Stimulated activated CD4-positive, alpha-beta T cell treated with anti-CD3 and anti-CD28 coated beads, Interleukin-1b, Interleukin-23, amount 100 ng/mL, for 1 hour (primary cell): ENCODE measurements at regions not wholly inside any gene's neighbourhood (a gene's known extent, or its start where the extent isn't known, plus 50 kb on each side); places are given as distances from the start of the nearest gene placed in this dataset.
"Not testable (repeated sequence)": the region's sequence is repeated elsewhere in the genome, so short reads cannot be mapped to it uniquely, and the experiment has no call there.

Experiments used
- DNase-seq, 2 donors: peaks; one replicate each; pipeline ENCODE4 v3.0.0-alpha.2; 2020; ENCODE audit warnings: low read depth in 2 of 2

DNA sequence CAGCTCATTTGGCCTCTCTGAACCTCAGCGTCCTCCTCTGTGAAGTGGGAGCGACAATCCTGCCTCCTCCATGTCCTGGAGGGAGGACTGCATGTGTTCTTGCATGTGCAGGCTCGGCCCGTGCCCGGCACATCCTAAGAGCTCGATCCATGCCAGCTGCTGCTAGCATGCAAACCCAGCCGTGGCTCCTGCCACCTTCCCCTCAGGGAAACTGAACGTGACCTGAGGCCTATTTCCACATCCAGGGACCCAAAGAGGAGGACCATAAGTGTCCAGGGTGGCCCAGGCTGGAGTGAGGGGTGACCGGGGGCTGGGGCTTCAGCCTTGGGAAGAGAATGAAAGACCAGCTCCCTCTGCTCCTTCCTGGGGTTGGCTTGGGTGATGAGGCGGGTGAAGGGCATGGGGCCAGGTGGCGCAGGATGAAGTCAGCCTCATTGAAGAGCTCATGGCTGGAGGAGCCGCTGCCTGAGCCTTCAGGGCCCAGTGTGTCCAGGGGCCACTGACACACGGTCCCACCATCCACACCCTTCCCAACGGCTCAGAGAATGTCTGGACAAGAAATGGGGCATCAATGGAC lies 115.7 kb upstream of the AKAP13 start:
- not testable (repeated sequence) for DNase-seq

DNA sequence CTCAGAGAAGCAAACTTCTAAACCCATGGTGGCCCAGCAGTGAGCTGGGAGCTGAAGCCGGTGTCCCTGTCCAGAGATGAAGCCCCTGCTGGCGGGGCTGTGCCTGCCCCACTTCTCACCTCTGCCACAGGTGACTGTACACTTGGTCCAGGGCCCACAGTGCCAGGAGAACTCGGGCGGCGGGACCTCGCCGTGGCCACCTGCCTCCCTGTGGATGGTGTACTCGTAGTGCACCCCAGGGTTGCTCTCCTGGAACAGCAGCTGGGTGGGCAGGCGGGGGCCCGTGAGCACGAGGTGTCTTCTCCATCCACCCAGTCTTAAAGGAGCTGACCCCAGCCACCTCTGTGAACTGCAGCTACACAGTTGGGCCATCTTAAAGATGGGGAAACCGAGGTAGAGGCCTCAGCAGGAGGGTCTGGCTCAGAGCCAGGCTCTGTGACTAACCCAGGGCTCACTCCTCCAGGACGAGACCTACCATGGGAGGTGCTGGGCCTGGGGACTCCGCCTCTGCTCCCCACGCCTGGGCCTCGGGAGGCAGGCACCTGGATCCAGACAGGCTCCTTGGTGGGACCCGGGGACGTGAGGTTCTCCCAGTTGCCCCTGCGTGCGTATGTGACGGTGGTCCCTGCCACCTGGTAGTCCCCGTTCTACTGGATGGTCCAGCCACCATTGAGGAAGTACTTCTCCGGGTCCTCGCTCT lies 113.1 kb upstream of the AKAP13 start:
- not testable (repeated sequence) for DNase-seq

DNA sequence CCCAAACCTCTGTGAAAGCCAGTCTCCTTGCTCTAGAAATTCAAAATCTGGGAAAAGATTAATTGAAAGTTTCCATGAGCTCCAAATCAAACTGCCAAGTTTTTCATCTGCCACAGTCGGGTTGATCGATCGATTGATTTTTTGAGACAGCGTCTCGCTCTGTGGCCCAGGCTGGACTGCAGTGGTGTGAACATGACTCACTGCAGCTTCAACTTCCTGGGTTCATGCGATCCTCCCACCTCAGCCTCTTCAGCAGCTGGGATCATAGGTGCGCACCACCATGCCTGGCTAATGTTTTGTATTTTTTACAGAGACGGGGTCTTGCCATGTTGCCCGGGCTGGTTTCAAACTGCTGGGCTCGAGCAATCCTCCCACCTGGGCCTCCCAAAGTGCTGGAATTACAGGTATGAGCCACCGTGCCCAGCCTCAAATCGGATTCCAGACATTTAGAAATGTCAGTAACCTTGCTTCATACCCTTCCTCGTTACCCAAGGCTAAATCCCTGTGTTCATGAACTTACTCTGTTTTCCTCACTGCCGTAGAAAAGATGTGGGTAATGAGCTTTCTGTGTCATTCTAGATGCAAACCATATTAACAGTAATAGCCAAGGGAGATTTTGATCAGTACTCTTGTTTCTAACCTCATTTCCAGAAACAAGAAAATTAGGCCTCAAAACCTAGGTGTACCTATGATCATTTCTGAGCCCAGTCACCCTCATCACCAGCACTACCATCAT lies 105.9 kb upstream of the AKAP13 start:
- no peak for DNase-seq

DNA sequence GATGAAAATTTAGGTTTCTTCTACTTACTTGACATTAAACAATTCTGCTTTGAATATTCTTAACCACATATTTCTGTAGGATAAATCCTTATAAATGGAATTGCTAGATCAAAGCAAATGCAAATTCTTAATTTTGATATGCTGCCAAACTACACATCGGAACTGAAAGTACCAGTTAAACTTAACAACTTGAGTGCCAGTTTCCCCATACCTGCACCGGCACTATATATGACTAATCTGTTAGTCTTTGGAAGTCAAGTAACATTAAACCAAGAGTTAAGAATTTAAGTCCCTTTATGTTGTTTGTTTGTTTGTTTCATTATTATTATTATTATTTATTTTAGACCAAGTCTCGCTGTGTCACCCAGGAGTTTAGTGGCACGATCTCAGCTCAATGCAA lies 103.9 kb upstream of the AKAP13 start:
- DNase-seq = no peak

DNA sequence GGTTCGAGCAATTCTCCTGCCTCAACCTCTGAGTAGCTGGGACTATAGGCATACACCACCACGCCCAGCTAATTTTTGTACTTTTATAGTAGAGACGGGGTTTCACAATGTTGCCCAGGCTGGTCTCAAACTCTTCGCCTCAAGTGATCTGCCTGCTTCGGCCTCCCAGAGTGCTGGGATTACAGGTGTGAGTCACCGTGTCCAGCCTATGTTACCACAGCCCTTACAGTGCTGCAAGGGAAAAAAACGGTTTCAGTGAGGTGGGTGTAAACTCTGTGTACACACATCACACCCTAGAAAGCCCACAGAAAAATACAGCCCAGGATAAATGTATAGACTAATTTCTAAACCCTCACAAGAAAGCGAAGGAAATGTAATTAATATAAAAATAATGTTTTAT lies 103.5 kb upstream of the AKAP13 start:
- DNase-seq = no peak

DNA sequence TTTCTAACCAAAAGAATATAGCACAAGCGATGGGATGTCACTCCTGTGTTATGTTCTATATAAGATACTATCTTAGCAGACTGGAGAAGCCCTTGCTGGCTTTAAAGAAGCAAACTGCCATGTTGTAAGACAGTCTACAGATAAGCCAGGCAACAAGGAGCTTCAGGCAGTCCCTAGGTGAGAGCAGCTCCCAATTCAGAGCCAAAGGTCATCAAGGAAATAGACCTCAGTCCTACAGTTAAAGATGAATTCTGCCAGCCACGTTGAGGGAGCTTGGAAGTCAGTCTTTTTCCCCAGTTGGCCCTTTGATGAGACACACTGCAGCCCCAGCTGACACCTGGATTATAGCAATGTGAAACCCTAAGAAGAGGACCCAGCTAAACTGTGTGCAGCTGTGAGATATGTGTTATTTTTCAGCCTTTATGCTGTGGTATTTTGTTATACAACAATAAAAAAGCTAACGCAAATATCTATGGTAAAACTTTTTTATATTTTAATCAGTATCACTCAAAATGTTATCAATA lies 102.5 kb upstream of the AKAP13 start:
- no peak for DNase-seq

DNA sequence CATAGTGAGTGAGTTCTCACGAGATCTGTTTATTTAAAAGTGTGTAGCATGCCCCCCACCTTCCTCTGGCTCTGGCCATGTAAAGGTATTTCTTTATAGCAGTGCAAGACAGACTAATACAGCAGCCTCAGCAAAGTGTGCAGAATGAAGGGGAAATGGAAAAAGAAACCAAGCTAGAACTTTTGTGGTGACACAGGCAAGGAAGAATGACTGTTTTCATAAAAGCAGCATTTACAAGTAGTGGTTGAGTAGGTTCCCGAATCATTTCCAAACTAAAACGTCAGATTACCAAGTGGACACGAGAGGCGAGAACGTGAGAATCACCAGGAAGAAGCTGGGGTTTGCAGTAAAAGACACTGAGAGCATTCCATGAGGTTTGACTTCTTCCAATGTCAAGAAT lies 100.2 kb upstream of the AKAP13 start:
- DNase-seq = no peak

DNA sequence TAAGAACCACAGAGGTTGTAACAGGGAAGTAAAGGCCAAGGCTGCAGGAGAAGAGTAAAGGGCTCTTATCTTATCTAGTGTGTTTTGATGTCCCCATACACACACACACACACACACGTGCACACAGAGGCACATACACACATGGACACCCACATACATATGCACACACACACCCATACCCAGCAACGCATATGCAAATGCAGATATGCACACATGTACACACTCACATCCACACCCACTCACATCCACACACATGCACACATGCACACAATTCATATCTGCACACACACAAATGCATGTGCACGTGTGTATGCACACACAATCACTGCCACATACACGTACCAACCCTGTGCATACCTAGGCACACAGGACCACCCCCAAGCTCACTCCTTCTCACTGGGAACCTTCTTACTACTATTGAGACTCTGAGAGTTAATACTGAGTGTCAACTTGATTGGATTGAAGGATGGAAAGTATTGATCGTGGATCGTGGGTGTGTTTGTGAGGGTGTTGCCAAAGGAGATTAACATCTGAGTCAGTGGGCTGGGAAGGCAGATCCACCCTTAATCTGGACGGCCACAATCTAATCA lies 99.0 kb upstream of the AKAP13 start:
- no peak for DNase-seq

DNA sequence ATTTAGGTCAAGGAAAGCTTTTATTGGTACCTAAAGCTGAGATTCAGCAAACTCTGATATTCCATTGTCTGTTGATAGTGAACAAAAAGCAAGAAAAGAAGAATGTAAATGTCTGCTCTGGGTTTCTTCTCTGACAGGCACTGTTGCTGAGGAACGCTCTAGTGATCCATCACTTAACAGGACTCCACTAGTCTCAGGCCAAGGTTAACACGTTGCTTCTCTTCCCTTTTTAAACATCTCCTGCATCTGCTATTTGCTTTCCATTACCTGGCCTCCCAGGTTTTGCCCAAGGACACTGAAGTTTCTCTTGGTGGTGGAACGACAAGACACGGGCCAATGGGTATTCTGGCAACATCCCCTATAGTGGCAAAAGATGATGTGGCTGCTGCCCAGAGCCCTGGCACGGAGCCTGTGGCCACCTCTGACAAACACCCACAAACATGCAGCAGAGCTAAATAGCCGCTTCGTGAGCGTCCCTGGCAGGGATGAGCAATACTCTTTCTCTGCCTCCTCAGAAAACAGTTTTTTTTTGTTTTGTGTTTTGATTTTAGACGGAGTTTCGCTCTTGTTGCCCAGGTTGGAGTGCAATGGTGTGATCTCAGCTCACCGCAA lies 97.8 kb upstream of the AKAP13 start:
- no peak for DNase-seq

DNA sequence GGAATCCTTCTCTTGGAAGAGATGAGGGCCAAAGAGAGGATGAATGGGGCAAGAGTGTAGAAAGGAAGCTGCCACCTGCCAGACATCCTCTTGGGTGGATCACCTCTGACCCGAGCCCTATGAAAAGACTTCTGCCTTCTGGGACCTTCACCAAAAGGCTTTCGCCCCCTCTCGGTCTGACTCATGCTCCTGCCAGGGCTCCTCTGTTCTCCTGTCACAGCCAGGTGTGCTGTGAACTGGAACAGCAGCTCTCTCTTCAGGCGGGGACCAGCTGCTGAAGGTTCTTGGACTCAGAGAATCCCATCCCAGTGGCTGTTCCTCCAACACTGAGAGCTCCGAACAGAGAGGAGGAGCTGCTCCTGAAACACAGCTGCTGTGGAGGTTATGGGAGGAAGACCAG lies 96.6 kb upstream of the AKAP13 start:
- DNase-seq = not testable (repeated sequence)

DNA sequence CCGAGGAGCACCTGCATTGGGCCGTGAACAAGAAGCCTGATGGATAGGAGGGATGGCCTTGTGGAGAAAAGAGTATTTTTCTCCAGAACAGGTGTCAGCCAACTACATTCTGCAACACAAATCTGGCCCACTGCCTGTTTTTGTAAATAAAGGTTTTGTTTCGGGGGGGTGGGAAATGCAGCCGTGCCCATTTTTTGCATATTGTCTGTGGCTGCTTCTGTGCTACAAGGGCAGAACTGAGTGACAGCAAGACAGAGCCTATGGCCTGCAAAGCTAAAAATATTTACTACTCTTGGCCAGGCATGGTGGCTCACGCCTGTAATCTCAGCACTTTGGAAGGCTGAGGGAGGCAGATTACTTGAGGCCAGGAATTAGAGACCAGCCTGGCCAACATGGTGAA lies 95.9 kb upstream of the AKAP13 start:
- no peak for DNase-seq

DNA sequence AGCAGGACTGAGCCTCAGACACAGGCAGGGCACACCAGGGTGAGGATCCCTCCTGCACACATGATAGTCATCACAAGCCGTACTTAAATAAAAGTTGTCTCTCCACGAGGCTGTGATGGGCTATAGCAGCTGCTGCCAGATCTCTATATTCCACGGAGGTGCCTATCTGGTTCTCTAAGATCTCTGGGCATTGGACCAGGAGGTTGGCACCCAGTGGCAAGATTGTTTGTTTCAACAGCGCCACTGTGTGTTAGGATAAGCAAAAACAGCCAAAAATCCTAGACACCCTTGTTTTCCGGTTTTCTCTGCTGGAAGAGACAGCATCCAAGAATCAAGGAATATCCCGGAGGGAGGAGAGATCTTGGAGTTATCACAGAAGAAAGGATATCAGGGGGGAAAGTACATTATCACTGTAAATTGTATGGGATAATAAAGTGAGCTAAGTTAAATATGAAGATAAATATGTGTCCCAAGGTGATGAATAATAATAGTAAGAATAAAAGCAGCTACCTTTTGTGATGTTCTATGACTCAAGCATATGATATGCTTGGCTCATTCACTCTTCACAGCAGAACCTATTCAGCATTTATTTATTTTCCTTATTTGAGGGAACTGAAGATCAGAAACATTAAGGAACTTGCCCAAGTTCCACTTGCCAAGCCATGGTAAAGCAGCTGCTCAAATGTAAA lies 90.6 kb upstream of the AKAP13 start:
- DNase-seq = no peak

DNA sequence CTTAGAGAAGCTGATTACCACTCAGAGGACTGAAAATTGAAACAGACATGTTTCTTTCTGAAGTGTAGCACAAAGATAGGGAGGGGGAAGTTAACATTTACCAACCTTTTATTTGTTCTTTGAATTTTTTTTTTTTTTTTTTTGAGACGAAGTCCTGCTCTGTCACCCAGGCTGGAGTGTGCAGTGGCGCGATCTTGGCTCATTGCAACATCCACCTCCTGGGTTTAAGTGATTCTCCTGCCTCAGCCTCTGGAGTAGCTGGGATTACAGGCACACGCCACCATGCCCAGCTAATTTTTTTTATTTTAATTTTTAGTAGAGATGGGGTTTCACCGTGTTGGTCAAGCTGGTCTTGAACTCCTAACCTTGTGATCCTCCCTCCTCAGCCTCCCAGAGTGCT lies 87.8 kb upstream of the AKAP13 start:
- not testable (repeated sequence) for DNase-seq

DNA sequence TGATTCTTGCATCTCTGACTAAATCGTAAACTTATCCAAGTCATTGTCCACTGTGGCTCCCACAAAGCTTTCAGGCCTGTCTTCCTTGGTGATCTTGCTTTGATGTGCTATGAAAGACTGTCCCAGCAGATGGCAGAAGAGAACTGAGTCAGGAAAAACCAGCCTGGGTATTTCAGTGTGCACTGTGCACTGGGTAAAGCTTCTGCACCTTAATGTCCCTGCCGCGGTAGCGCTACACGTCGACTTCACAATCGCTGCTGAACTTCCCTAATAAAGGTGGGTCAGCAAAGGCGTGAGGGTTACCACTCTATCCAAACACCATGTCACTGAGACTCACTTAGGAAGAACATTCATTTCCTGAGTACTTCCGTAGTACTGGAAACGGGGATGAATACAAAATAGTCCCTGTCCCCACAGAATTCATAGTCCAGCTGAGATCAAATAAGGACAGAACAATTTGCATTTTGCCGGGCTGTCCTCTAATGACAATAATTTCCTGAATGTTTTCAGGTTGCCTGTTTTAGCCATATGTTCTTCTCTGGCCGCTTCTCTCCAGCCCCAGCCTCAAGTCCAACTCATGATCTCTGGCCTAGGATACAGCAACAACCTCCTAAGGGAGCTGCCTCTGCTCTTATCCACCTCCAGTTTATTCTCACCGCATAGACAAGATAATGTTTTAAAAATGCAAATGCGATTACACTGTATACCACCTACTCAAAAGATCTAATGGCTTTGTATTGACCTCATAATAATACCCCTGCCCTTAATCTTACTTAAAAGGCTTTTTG lies 83.6 kb upstream of the AKAP13 start:
- DNase-seq = peak; percentile 27 to 36

DNA sequence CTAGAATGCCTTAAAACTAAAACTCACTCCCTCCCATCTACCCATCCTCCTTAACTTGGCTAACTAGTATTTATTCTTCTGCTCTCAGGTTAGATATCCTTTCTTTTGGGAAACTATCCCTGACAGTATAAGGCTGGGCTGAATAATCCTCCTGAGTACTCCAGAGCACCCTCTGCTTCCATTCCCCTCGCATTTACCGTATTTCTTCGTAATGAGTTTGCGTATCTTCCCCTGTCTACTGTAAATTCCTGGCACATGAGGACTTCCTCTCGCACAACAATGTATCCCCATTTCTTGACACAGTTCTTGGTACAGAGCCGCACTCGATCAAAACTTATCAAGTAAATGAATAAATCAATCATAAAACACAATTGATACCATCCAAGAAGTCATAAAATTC lies 82.9 kb upstream of the AKAP13 start:
- no peak for DNase-seq

DNA sequence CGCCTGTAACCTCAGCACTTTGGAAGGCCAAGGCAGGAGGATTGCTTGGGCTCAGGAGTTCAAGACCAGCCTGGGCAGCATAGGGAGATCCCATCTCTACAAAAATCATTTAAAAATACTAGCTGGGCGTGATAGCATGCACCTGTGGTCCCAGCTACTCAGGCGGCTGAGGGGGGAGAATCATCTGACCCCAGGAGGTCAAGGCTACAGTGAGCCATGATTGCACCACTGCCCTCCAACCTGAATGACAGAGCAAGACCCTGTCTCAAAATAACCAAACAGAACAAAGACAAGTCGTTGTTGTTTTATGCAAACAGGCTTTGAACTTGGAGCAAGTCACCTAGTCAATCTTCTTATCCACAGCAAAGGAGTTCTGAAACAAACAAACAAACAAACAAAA lies 82.0 kb upstream of the AKAP13 start:
- no peak for DNase-seq

DNA sequence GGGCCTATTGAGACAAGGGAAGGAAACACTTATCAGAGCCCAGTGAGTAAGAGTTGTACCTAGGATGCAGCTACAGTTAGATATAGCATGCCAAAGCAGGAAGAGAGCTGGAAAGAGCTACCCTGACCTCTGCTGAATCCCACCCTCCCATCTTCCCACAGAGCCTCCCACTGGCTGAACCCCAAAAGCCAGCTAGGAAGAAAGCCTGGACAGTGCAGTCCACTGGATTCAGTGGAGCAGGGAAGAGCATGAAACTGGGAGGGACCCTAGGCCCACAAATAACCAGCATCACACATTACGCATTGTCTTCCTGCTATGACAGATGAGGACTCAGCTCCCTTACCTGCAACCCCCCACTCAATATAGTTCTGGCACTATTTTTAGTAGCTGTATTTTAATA lies 81.5 kb upstream of the AKAP13 start:
- DNase-seq = no peak

DNA sequence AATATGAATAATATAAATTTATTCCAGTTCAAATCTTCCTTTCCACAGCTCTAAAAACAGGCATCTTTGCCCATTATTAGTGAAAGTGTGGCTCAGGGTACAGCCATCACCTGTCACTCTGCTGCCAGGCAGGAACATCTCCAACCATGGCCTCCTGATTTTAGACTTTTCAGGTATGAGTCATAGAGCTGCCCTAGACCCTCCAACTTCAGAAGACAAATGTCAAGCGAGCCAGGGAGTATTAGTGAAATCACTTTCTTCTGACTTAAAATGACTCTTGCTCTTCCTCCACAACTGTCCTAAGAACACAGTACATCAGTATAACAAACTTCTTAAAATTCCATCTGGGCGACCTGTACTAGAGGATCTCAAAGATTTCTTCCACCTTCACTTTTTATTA lies 78.1 kb upstream of the AKAP13 start:
- no peak for DNase-seq

DNA sequence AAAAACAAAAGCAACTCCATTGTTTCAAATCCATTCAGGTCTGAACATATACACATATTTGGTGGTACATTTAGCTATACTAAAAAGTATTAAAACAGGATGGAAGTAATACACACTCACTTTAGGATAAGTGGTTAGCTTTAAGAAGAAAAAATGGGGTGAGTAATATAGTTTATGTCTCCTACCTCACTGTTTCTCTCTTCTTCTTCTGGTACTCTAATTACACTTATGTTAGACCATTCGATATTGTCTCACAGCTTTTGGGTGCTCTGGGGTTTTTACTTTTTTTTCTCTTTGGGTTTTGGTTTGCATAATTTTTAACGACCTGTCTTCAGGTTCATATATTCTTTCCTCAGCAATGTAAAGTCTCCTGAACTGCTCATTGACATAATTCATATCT lies 75.4 kb upstream of the AKAP13 start:
- no peak for DNase-seq

DNA sequence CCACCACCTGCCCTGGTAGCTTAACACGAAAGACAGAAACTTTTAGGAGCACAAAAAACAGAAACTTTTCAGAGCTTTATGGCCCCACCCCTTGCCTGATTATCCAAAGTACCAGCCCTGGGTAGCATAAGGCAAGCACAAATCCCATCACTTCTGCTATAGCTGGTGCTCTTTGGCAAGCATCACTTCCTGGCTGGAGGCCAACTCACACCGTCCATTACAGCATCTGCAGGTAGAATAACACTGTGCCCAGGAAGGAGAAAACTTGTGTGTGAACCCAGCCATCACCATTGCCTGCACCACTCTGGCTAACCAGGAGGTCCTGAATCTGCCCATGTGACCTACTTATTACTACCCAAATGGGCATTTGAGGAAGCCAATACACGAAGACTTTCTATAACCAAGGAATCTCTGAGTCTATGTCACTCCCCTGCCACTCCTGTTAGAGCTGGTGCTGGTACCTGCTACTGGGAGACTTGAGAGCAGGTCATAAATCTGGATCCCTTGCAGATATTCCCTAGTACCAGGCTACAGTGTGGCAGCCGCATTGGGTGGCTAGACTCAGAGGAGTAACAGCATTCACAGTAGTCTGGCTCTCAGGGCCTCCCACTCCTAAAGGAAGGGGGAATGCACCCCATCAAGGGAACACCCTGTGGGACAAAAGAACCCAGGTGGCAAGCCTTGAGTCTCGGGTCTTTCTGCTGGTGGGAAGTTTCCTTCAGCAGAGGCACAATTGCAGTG lies 73.3 kb upstream of the AKAP13 start:
- DNase-seq = no peak
